Upper lobe of left lung (tissue), 4 donors: ENCODE measurements at regions not wholly inside any gene's neighbourhood (a gene's known extent, or its start where the extent isn't known, plus 50 kb on each side); places are given as distances from the start of the nearest gene placed in this dataset.
"Not testable (repeated sequence)": the region's sequence is repeated elsewhere in the genome, so short reads cannot be mapped to it uniquely, and the experiment has no call there.

Experiments
- CTCF ChIP-seq, 6 experiments: fragments of 450-650 bp in 4 of 6; fragments of 200-600 bp in 2 of 6; sonication (generic) in 2 of 6; IDR thresholded peaks; one replicate each; pipeline ENCODE4 v1.5.1; 2016 to 2019; ENCODE audit warnings: antibody characterized with exemption in 6 of 6
- POLR2A ChIP-seq, 4 donors: fragments of 450-650 bp; IDR thresholded peaks; one replicate each; pipeline ENCODE4 v1.5.1; 2016 to 2017; ENCODE audit warnings: antibody characterized with exemption in 4 of 4, mild to moderate bottlenecking in 2 of 4
- POLR2AphosphoS5 ChIP-seq, 2 donors: sonication (generic); formaldehyde crosslinking; IDR thresholded peaks; one replicate each; pipeline ENCODE4 v1.5.1; 2017; ENCODE audit warnings: antibody characterized with exemption in 2 of 2

GRCh38 chr10:8868924-8869323 lies 814.4 kb downstream of the GATA3 start:
- not testable (repeated sequence) for TF ChIP-seq CTCF, POLR2A, POLR2AphosphoS5 (IDR thresholded peaks at IDR 0.05)
